ENCODE measurements at regions not wholly inside any gene's neighbourhood (a gene's known extent, or its start where the extent isn't known, plus 50 kb on each side); places are given as distances from the start of the nearest gene placed in this dataset.
"Not testable (repeated sequence)": the region's sequence is repeated elsewhere in the genome, so short reads cannot be mapped to it uniquely, and the experiment has no call there.

- no peak overlapping the region for H3K4me2 ChIP-seq (ENCODE audit: low read depth, low read length)
- H3K27me3 ChIP-seq (replicated peaks; ENCODE audit: insufficient read depth, low read length), result no peaks in the 10 kb centered on the region
- H3K9me2 ChIP-seq (replicated peaks; ENCODE audit: insufficient read depth, low read length), result no peaks in the 10 kb centered on the region
- H3K4me1 ChIP-seq (ENCODE audit: low read length), result no peaks in the 10 kb centered on the region
- no peak overlapping the region for H3K9ac ChIP-seq (ENCODE audit: low read length)
- H3F3A ChIP-seq (ENCODE audit: insufficient read depth, low read length), result no peaks in the 10 kb centered on the region
- no peaks in the 10 kb centered on the region for H4K20me1 ChIP-seq (ENCODE audit: insufficient read depth, low read length)
- H3K4me3 ChIP-seq (ENCODE audit: low read length), result no peak overlapping the region
- no peaks in the 10 kb centered on the region for H3K79me2 ChIP-seq (ENCODE audit: low read length)
- no peaks in the 10 kb centered on the region for H3K36me3 ChIP-seq (replicated peaks; ENCODE audit: insufficient read depth, low read length)
- no peak for DNase-seq
- H3K9me3 ChIP-seq (replicated peaks; ENCODE audit: insufficient read depth, low read length), result no peaks in the 10 kb centered on the region
- no peak overlapping the region for H3K27ac ChIP-seq (ENCODE audit: low read length)
- H2AFZ ChIP-seq (ENCODE audit: low read length), result no peak overlapping the region
- TF ChIP-seq EZH2 (optimal IDR thresholded peaks at IDR 0.05; ENCODE audit: low read depth, low read length) (no peak), EZH2phosphoT487 (IDR thresholded peaks at IDR 0.05; ENCODE audit: low read length) (no peak), CTCF (IDR thresholded peaks at IDR 0.05; ENCODE audit: low read length) (no peak)
Measured at GRCh38 chr1:80153762-80154161, 1147.2 kb upstream of the ADGRL4 start.

- Histone ChIP-seq H3K9me3 (replicated peaks; ENCODE audit: insufficient read depth, low read length) (no peaks in the 10 kb centered on the region), H3K27ac (ENCODE audit: low read length) (no peak overlapping the region), H3F3A (ENCODE audit: insufficient read depth, low read length) (no peaks in the 10 kb centered on the region), H3K9ac (ENCODE audit: low read length) (no peak overlapping the region), H3K4me2 (ENCODE audit: low read depth, low read length) (no peak overlapping the region), H4K20me1 (ENCODE audit: insufficient read depth, low read length) (no peaks in the 10 kb centered on the region), H2AFZ (ENCODE audit: low read length) (no peak overlapping the region), H3K4me1 (ENCODE audit: low read length) (no peaks in the 10 kb centered on the region), H3K4me3 (ENCODE audit: low read length) (no peak overlapping the region), H3K27me3 (replicated peaks; ENCODE audit: insufficient read depth, low read length) (no peaks in the 10 kb centered on the region), H3K36me3 (replicated peaks; ENCODE audit: insufficient read depth, low read length) (no peaks in the 10 kb centered on the region), H3K9me2 (replicated peaks; ENCODE audit: insufficient read depth, low read length) (no peaks in the 10 kb centered on the region), H3K79me2 (ENCODE audit: low read length) (no peaks in the 10 kb centered on the region)
- TF ChIP-seq EZH2 (optimal IDR thresholded peaks at IDR 0.05; ENCODE audit: low read depth, low read length), result no peak
- TF ChIP-seq CTCF (IDR thresholded peaks at IDR 0.05; ENCODE audit: low read length), result no peak
- no peak for TF ChIP-seq EZH2phosphoT487 (IDR thresholded peaks at IDR 0.05; ENCODE audit: low read length)
- DNase-seq, result no peak
Measured at GRCh38 chr1:80143361-80143760, 1136.8 kb upstream of the ADGRL4 start.

GRCh38 chr1:80137946-80138602 is 1131.5 kb upstream of the ADGRL4 start:
- H3K79me2 ChIP-seq (ENCODE audit: low read length); H3K9ac ChIP-seq (ENCODE audit: low read length); H3K4me3 ChIP-seq (ENCODE audit: low read length); H3K27me3 ChIP-seq (replicated peaks; ENCODE audit: insufficient read depth, low read length); H2AFZ ChIP-seq (ENCODE audit: low read length); H3K4me1 ChIP-seq (ENCODE audit: low read length); H3K9me2 ChIP-seq (replicated peaks; ENCODE audit: insufficient read depth, low read length); H3K9me3 ChIP-seq (replicated peaks; ENCODE audit: insufficient read depth, low read length); H3K4me2 ChIP-seq (ENCODE audit: low read depth, low read length); DNase-seq; H4K20me1 ChIP-seq (ENCODE audit: insufficient read depth, low read length); H3K27ac ChIP-seq (ENCODE audit: low read length); H3K36me3 ChIP-seq (replicated peaks; ENCODE audit: insufficient read depth, low read length); H3F3A ChIP-seq (ENCODE audit: insufficient read depth, low read length): not testable (repeated sequence)

GRCh38 chr1:80113168-80114038 is 1106.9 kb upstream of the ADGRL4 start:
- Histone ChIP-seq H3K4me3 (ENCODE audit: low read length) (no peak overlapping the region), H3K4me1 (ENCODE audit: low read length) (no peaks in the 10 kb centered on the region), H3K9ac (ENCODE audit: low read length) (no peak overlapping the region), H3K79me2 (ENCODE audit: low read length) (no peaks in the 10 kb centered on the region), H3K9me3 (replicated peaks; ENCODE audit: insufficient read depth, low read length) (no peaks in the 10 kb centered on the region), H3K27ac (ENCODE audit: low read length) (no peak overlapping the region), H4K20me1 (ENCODE audit: insufficient read depth, low read length) (no peaks in the 10 kb centered on the region), H3K4me2 (ENCODE audit: low read depth, low read length) (no peak overlapping the region), H3K36me3 (replicated peaks; ENCODE audit: insufficient read depth, low read length) (no peaks in the 10 kb centered on the region), H2AFZ (ENCODE audit: low read length) (no peak overlapping the region), H3K27me3 (replicated peaks; ENCODE audit: insufficient read depth, low read length) (no peaks in the 10 kb centered on the region), H3F3A (ENCODE audit: insufficient read depth, low read length) (no peaks in the 10 kb centered on the region), H3K9me2 (replicated peaks; ENCODE audit: insufficient read depth, low read length) (no peaks in the 10 kb centered on the region)
- no peak for DNase-seq
- TF ChIP-seq EZH2phosphoT487 (IDR thresholded peaks at IDR 0.05; ENCODE audit: low read length) (no peak), EZH2 (optimal IDR thresholded peaks at IDR 0.05; ENCODE audit: low read depth, low read length) (no peak), CTCF (IDR thresholded peaks at IDR 0.05; ENCODE audit: low read length) (no peak)

Measured in MM.1S (cell line).